ENCODE measurements at regions not wholly inside any gene's neighbourhood (a gene's known extent, or its start where the extent isn't known, plus 50 kb on each side); places are given as distances from the start of the nearest gene placed in this dataset.

GRCh38 chr1:102470767-102471166 is 474.0 kb upstream of the OLFM3 start:
- no peaks in the 10 kb centered on the region for H4K20me1 ChIP-seq (ENCODE audit: insufficient read depth, low read length)
- no peak overlapping the region for H2BK15ac ChIP-seq (ENCODE audit: low read depth, low read length)
- no peaks in the 10 kb centered on the region for H3K4me1 ChIP-seq (ENCODE audit: control insufficient read depth, insufficient read depth, low read length)
- dilution Hi-C loops (cut with HindIII; ENCODE audit: low sequenced_read_pairs, unreplicated experiment) = no loop called here
- peaks cover 2% of the 10 kb centered on the region; the same call in 1 of the 2 replicates for H3K9me3 ChIP-seq (ENCODE audit: control insufficient read depth, insufficient read depth, low read length)
- H3K9me1 ChIP-seq (ENCODE audit: insufficient read depth, low read length) = no peaks in the 10 kb centered on the region
- no peak overlapping the region for H2AK9ac ChIP-seq (replicated peaks; ENCODE audit: low read depth, low read length, poor library complexity)
- BruUV-seq (replicated peaks) = no TSS peak
- DNase-seq = no peak
- TF ChIP-seq, protein P1, sequence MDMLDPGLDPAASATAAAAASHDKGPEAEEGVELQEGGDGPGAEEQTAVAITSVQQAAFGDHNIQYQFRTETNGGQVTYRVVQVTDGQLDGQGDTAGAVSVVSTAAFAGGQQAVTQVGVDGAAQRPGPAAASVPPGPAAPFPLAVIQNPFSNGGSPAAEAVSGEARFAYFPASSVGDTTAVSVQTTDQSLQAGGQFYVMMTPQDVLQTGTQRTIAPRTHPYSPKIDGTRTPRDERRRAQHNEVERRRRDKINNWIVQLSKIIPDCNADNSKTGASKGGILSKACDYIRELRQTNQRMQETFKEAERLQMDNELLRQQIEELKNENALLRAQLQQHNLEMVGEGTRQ (IDR thresholded peaks at IDR 0.05; ENCODE audit: low read depth, low read length) = no peak
- TF ChIP-seq FOS (IDR thresholded peaks at IDR 0.05; ENCODE audit: low read depth, low read length) (no peak), RFX5 (IDR thresholded peaks at IDR 0.05; ENCODE audit: low read depth, low read length) (no peak), RCOR1 (IDR thresholded peaks at IDR 0.05; ENCODE audit: insufficient replicate concordance, low read length) (no peak), CHD1 (IDR thresholded peaks at IDR 0.05; ENCODE audit: low read depth, low read length) (no peak), ELK1 (IDR thresholded peaks at IDR 0.05; ENCODE audit: borderline replicate concordance, low read depth, low read length) (no peak), CTCF (conservative IDR thresholded peaks at IDR 0.05; ENCODE audit: low read depth, low read length) (no peak), MXI1 (IDR thresholded peaks at IDR 0.05; ENCODE audit: borderline replicate concordance, low read depth, low read length) (no peak), CEBPB (IDR thresholded peaks at IDR 0.05; ENCODE audit: low read depth, low read length) (no peak), NFE2L2 (IDR thresholded peaks at IDR 0.05; ENCODE audit: low read depth, low read length) (no peak), POLR2A (IDR thresholded peaks at IDR 0.05; ENCODE audit: low read depth, low read length) (no peak), MAFK (IDR thresholded peaks at IDR 0.05; ENCODE audit: low read depth, low read length) (no peak), MAZ (IDR thresholded peaks at IDR 0.05; ENCODE audit: borderline replicate concordance, low read depth, low read length) (no peak)
- no peak overlapping the region for H3K4ac ChIP-seq (ENCODE audit: low read depth, low read length)
- in situ Hi-C loops (cut with MboI; ENCODE audit: low sequenced_read_pairs) = no loop called here
- no peak overlapping the region for H2BK120ac ChIP-seq (ENCODE audit: low read depth, low read length)
- WGBS, 2 experiments (ENCODE audit: extremely low coverage in 2 of 2, insufficient read length in 1 of 2) = no CpG with 5 or more reads among the region's 2 CpGs
- no peak overlapping the region for H2BK5ac ChIP-seq (ENCODE audit: low read depth, low read length, poor library complexity, severe bottlenecking)
- no peak overlapping the region for H2AFZ ChIP-seq (replicated peaks; ENCODE audit: low read length, poor library complexity)
- H3K9ac ChIP-seq (ENCODE audit: low read depth, low read length) = no peak overlapping the region
- ChIA-PET POLR2A (ENCODE audit: unreplicated experiment) (no interaction called here), CTCF (no interaction called here)
- intact Hi-C loops (cut with micrococcal nuclease) = no loop called here
- no peak overlapping the region for H3K27ac ChIP-seq (ENCODE audit: insufficient read depth, low read length)
- no peaks in the 10 kb centered on the region for H3K79me1 ChIP-seq (ENCODE audit: low read depth in 1 of 2, low read length in 2 of 2)
- H3K4me2 ChIP-seq (ENCODE audit: low read depth, low read length) = no peak overlapping the region
- H4K8ac ChIP-seq (ENCODE audit: low read depth in 2 of 2, low read length in 2 of 2) = no peak overlapping the region
- no peak overlapping the region for H4K91ac ChIP-seq (ENCODE audit: insufficient read depth, low read depth, low read length)
- no peak overlapping the region for H3K56ac ChIP-seq (ENCODE audit: extremely low read depth, insufficient read depth, low read length)
- H3K4me3 ChIP-seq (ENCODE audit: insufficient read depth, low read depth, low read length) = no peak overlapping the region
- no peak overlapping the region for H4K5ac ChIP-seq (ENCODE audit: low read depth, low read length)
- H3K14ac ChIP-seq (replicated peaks; ENCODE audit: low read depth, low read length) = no peak overlapping the region
- H3K27me3 ChIP-seq (ENCODE audit: control insufficient read depth, insufficient read depth, low read length) = no peaks in the 10 kb centered on the region
- no peak overlapping the region for H2BK20ac ChIP-seq (ENCODE audit: low read depth, low read length)
- no peaks in the 10 kb centered on the region for H3K36me3 ChIP-seq (ENCODE audit: control insufficient read depth, insufficient read depth, low read length)
- H2AK5ac ChIP-seq (ENCODE audit: low read depth, low read length) = no peak overlapping the region
- ATAC-seq (ENCODE audit: low read depth) = no peak
- H3K23ac ChIP-seq (ENCODE audit: low read depth, low read length) = no peak overlapping the region
- H3K18ac ChIP-seq (ENCODE audit: low read depth, low read length) = no peak overlapping the region
